Bronchial epithelial cell (primary cell): ENCODE measurements at regions not wholly inside any gene's neighbourhood (a gene's known extent, or its start where the extent isn't known, plus 50 kb on each side); places are given as distances from the start of the nearest gene placed in this dataset.
"Not testable (repeated sequence)": the region's sequence is repeated elsewhere in the genome, so short reads cannot be mapped to it uniquely, and the experiment has no call there.

Source experiments
- DNase-seq: peaks from one replicate; pipeline ENCODE4 v3.0.0-alpha.2; 2010; ENCODE audit warnings: low read depth
- FAIRE-seq: peaks from 2 replicates; lab custom pipeline; 2011; peaks lifted over from hg19 to GRCh38; lab: Jason Lieb, UNC
- H3K27me3 ChIP-seq: 2 replicates; pipeline ENCODE4 v1.5.1; 2011; ENCODE audit warnings: low read length; ENCODE audit not compliant: control insufficient read depth, insufficient read depth
- H3K36me3 ChIP-seq: 2 replicates; pipeline ENCODE4 v1.5.1; 2011; ENCODE audit warnings: low read length; ENCODE audit not compliant: control insufficient read depth, insufficient read depth
- H3K4me3 ChIP-seq: 2 replicates; pipeline ENCODE4 v1.5.1; 2011; ENCODE audit warnings: mild to moderate bottlenecking, low read depth, low read length, control low read depth
- CTCF ChIP-seq: IDR thresholded peaks from 2 replicates; pipeline ENCODE4 v1.5.1; 2011; ENCODE audit warnings: mild to moderate bottlenecking, moderate library complexity, low read length, control low read depth, inconsistent platforms; ENCODE audit not compliant: insufficient read depth, severe bottlenecking

- not testable (repeated sequence) for FAIRE-seq, H3K36me3 ChIP-seq, H3K4me3 ChIP-seq, DNase-seq, H3K27me3 ChIP-seq
Observed at GRCh38 chr17:20387549-20387948, 79.8 kb downstream of the LGALS9B start.

DNA sequence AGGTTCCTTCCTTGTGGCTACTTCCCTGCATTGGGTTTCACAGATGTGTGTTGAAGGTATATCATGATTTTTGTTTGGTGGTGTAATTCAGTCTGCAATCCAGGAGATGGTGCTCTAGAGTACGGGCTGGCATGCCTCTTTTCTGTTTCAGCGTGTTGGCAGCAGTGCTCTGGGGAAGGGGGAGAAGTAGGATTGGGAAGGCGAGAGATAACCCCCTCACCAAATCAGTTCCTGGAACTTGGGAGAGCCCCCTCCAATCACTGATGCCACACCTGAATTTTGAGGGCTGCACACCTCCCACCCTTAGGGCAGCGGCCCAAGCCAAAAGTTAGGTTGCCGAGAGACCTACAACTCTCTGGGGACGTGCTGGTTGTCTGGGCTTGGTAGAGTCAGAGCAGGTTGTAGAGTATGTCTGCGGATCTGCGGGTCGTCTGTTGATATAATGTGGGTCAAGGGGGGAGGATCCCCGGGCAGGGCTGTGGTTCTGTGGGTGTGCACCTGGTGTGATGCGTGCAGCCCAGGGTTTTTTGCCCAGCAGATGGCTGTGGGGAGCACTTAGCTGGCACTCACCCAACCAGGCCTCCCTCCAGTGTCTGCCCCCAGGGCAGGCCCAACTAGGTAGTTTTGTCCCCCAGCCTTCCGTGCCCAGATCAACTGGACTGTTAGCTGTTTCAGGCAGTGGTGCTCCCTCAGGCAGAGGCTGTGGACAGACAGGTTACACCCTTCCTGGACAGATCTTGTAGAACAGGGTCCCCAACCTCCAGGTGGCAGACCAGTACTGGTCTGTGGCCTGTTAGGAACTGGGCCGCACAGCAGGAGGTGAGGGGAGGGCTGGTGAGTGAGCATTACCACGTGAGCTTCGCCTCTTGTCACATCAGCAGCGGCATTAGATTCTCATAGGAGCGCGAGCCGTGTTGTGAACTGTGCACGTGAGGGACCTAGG lies 85.7 kb downstream of the LGALS9B start:
- not testable (repeated sequence) for H3K36me3 ChIP-seq, FAIRE-seq, H3K4me3 ChIP-seq, H3K27me3 ChIP-seq
- peak; percentile 28 for DNase-seq
- TF ChIP-seq CTCF, result peak; percentile 59

- H3K36me3 ChIP-seq, FAIRE-seq, H3K27me3 ChIP-seq, H3K4me3 ChIP-seq: not testable (repeated sequence)
- peak; percentile 3 for DNase-seq
Observed at GRCh38 chr17:20380625-20381024, 86.7 kb downstream of the LGALS9B start.

- not testable (repeated sequence) for H3K4me3 ChIP-seq, DNase-seq, H3K27me3 ChIP-seq, FAIRE-seq, H3K36me3 ChIP-seq
Observed at GRCh38 chr17:20379251-20379650, 88.1 kb downstream of the LGALS9B start.

GRCh38 chr17:20376642-20377041 lies 90.7 kb downstream of the LGALS9B start:
- not testable (repeated sequence) for DNase-seq, FAIRE-seq, H3K4me3 ChIP-seq, H3K36me3 ChIP-seq, H3K27me3 ChIP-seq

GRCh38 chr17:20375745-20376144 lies 91.6 kb downstream of the LGALS9B start:
- not testable (repeated sequence) for DNase-seq, H3K36me3 ChIP-seq, H3K27me3 ChIP-seq, H3K4me3 ChIP-seq, FAIRE-seq
